Umbilical cord (tissue), 1 donor: ENCODE measurements at regions not wholly inside any gene's neighbourhood (a gene's known extent, or its start where the extent isn't known, plus 50 kb on each side); places are given as distances from the start of the nearest gene placed in this dataset.
A peak's percentile ranks its signal among the peaks of the same experiment; 100 is the strongest.

Source experiments
- DNase-seq: peaks from one replicate; pipeline ENCODE4 v3.0.0-alpha.2; 2015; ENCODE audit warnings: low spot score

- no peak for DNase-seq
Measured at GRCh38 chr5:20113931-20114330, 125.9 kb upstream of the CDH18 start.

GRCh38 chr5:20113031-20113715, 125.2 kb upstream of the CDH18 start:
- DNase-seq = peak; percentile 49

- DNase-seq = peak; percentile 15
Measured at GRCh38 chr5:20109326-20109725, 121.3 kb upstream of the CDH18 start.

DNA sequence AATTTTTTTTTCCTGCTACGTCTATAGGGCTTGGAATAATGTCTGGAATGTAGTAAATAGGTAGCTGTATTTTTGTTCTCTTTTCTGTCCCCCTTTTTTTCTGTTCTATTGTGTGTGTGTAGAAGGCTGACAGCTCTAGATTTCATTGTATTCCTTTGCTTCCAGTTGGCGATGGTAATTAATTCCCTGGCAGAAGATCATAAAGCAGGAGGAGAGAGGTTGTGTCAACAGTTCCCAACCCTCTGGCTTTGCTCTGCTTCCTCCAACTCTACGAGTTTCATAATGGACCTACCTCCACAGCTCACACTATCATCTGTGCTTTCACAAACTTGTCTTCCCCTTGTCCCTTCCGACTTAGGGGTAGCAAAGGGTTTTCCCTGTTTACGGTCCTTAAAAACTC, 117.9 kb upstream of the CDH18 start:
- no peak for DNase-seq

GRCh38 chr5:20102293-20102692, 114.3 kb upstream of the CDH18 start:
- peak; percentile 20 for DNase-seq

DNA sequence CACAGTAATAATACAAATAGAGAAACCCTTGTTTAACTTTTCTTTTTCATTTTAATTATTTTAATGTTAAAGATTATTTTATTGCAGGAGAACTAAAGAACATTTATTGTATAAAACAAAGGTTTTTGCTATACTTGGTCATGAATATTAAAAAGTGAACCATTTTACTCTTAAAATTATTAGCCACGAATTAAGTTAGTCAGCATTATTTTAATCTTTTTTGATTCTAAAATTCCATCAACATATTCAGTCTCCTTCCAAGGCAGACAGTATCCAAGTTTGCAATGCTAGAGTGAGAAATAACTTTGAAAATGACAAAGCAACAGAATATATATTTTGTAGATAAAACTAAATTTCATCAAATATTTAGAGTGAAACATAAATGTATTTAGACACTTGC, 110.7 kb upstream of the CDH18 start:
- no peak for DNase-seq

- no peak for DNase-seq
Measured at GRCh38 chr5:20088361-20088760, 100.4 kb upstream of the CDH18 start.

GRCh38 chr5:20087299-20087698, 99.3 kb upstream of the CDH18 start:
- no peak for DNase-seq

DNA sequence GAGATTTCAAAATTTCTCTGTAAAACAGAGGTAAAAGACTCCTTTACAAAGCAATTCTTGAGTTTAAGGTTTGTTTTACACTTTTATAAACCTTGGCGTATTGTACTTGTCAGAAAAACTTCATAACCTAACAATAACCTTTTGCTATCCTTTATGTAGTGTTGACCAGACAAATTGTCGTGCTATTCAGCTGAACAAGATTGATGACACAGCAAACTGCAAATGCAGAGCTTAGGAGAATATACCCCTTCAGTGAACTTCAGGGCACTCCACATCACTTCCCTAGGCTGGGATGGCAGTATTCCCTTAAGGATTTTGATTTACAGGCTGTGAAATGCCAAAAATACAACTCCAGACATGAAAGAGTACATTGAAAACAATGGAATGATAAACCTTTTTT, 89.2 kb upstream of the CDH18 start:
- DNase-seq = no peak

GRCh38 chr5:20056933-20057332, 68.9 kb upstream of the CDH18 start:
- no peak for DNase-seq

DNA sequence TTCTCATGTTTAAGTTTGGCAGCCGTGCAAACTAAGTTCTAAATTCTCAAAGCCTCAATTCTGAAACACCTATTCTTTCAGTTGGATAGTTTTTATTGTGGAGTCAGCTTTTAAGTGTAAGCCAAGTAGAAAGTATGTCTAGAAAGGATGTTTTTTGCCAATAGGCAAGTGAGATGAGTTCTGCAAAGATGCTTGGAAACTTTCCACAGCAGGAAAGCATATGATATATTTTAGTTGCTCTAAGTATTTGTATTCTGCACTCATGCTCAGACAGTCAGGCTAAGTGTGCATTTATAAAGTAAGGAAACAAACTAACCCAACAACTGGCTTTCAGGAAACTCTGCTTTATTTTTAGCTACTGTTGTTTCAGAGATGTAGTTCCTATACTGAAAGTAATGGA, 67.3 kb upstream of the CDH18 start:
- DNase-seq = no peak

DNA sequence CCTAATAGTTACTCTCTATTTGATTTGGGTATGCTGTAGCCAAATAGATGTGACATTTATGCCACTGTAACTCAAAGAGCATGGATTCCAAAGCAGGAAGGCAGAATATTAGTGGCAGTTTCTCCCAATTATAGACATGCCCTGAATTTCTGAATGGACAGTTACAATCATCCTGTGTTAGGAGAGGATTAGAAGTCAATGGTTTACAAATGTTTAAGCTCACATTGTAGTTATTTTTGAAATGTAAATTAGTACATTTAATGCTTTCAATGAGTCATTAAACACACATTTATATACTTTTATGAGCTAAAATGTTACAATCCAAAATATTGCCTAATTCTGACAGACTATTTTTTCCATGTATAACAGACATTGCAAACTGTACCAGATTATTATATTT, 62.3 kb upstream of the CDH18 start:
- DNase-seq = no peak

DNA sequence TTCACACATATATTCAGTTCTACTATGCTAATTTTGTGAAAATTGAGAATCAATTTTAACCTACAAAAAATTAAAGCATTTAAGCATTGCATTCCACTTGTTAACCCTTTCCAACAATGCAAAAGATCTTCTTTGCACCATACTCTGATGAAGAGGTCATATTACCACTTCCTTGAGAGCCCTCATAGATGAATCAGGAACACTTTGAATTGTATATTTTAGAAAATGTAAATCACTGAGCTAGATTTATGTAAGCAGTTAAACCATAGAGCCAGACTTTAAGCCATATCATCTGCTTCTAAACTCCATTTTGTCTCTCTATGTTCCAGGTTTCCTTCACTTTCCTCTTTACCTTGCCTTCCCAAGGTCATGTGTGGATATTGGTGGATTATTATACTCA, 56.5 kb upstream of the CDH18 start:
- DNase-seq = no peak

GRCh38 chr5:20041326-20042274, 53.6 kb upstream of the CDH18 start:
- DNase-seq = peak; percentile 57

- no peak for DNase-seq
Measured at GRCh38 chr5:20040901-20041300, 52.9 kb upstream of the CDH18 start.
